Adrenal gland (tissue), 9 donors: ENCODE measurements at regions not wholly inside any gene's neighbourhood (a gene's known extent, or its start where the extent isn't known, plus 50 kb on each side); places are given as distances from the start of the nearest gene placed in this dataset.

Source experiments
- DNase-seq, 7 donors: peaks; one replicate each; pipeline ENCODE4 v3.0.0-alpha.2; 2019 to 2020
- H3K27ac ChIP-seq, 5 donors: fragments of 200-600 bp; sonication (generic) in 4 of 5; 1 replicate in 3 of 5; 2 replicates in 2 of 5; pipeline versions ENCODE4 v1.5.1 to v1.8.0; 2016 to 2020; ENCODE audit warnings: mild to moderate bottlenecking in 1 of 5
- H3K27me3 ChIP-seq: fragments of 200-600 bp; 2 replicates; pipeline ENCODE4 v1.8.0; 2021
- H3K36me3 ChIP-seq, 2 donors: fragments of 200-600 bp; replicated peaks in 1 of 2; 1 replicate in 1 of 2; 2 replicates in 1 of 2; pipeline versions ENCODE4 v1.5.1 to v1.8.0; 2018 to 2022
- H3K4me1 ChIP-seq, 2 donors: fragments of 200-600 bp; replicated peaks in 1 of 2; 1 replicate in 1 of 2; 2 replicates in 1 of 2; pipeline versions ENCODE4 v1.5.1 to v1.8.0; 2018 to 2021
- H3K4me3 ChIP-seq, 4 donors: fragments of 200-600 bp; sonication (generic) in 3 of 4; one replicate each; pipeline ENCODE4 v1.5.1; 2016 to 2018
- H3K9me3 ChIP-seq, 3 donors: fragments of 200-600 bp; sonication (generic) in 1 of 3; replicated peaks in 1 of 3; 1 replicate in 2 of 3; 2 replicates in 1 of 3; pipeline versions ENCODE4 v1.5.1 to v1.8.0; 2016 to 2021
- POLR2A ChIP-seq, 2 donors: fragments of 450-650 bp; IDR thresholded peaks; one replicate each; pipeline ENCODE4 v1.6.1; 2017; ENCODE audit warnings: antibody characterized with exemption in 2 of 2, mild to moderate bottlenecking in 2 of 2, moderate library complexity in 1 of 2
- WGBS, 4 donors: extraction: QIAGEN DNeasy Blood & Tissue Kit in 2 of 4; methylation state at CpG; one replicate each; pipeline versions ENCODE4 v1.1.5 to v1.1.7; 2013 to 2017; 5-methylcytosine and 5-hydroxymethylcytosine counted together
- intact Hi-C, 2 donors: fragments of 100-400 bp; cut with DNase I; formaldehyde crosslinking; loops; one replicate each; pipeline versions ENCODE4 v1.14.1 to v1.15.0; 2022 to 2023
- TF ChIP-seq, protein P1 (sequence below), 6 experiments: fragments of 450-650 bp in 4 of 6; fragments of 200-600 bp in 2 of 6; sonication (generic) in 1 of 6; IDR thresholded peaks; 1 replicate in 5 of 6; 2 replicates in 1 of 6; pipeline versions ENCODE4 v1.5.1 to v1.8.0; 2016 to 2021; ENCODE audit warnings: antibody characterized with exemption in 6 of 6, mild to moderate bottlenecking in 2 of 6, moderate library complexity in 1 of 6
- donor health status: healthy with polysubstance abuse.
- donor health status: Bipolar disorder and iron deficiency.
- donor health status: DM: yes; HTN: yes; CAD: no.
- donor health status: DM: no; HTN: no; CAD: no.
- donor health status: DM: no; HTN: no; CAD: no.

DNA sequence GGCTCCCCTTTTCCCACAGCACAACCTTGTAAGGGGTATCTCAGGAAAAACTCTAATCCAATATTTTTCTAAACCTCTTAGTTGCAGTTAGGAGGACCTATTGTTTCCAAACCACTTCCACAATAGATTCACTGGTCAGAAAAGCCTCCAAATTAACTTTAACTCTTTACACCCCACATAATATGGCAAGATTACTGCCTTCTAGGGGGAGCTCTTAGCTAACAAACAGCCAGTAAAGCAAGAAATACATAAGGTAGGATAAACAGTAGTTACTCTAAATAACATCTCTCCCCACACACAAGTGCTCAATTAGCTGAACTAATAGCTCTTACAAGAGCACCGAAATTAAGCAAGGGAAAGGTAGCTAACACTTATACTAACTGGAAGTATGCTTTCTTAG is 192.1 kb upstream of the KIF2B start:
- Histone ChIP-seq H3K4me3 (no peak overlapping the region), H3K36me3 (no peaks in the 10 kb centered on the region), H3K27me3 (no peaks in the 10 kb centered on the region), H3K27ac (no peak overlapping the region), H3K9me3 (no peaks in the 10 kb centered on the region), H3K4me1 (no peaks in the 10 kb centered on the region)
- intact Hi-C loops, result no loop called here
- no peak for DNase-seq
- no peak for TF ChIP-seq POLR2A (IDR thresholded peaks at IDR 0.05)
- TF ChIP-seq, protein P1, sequence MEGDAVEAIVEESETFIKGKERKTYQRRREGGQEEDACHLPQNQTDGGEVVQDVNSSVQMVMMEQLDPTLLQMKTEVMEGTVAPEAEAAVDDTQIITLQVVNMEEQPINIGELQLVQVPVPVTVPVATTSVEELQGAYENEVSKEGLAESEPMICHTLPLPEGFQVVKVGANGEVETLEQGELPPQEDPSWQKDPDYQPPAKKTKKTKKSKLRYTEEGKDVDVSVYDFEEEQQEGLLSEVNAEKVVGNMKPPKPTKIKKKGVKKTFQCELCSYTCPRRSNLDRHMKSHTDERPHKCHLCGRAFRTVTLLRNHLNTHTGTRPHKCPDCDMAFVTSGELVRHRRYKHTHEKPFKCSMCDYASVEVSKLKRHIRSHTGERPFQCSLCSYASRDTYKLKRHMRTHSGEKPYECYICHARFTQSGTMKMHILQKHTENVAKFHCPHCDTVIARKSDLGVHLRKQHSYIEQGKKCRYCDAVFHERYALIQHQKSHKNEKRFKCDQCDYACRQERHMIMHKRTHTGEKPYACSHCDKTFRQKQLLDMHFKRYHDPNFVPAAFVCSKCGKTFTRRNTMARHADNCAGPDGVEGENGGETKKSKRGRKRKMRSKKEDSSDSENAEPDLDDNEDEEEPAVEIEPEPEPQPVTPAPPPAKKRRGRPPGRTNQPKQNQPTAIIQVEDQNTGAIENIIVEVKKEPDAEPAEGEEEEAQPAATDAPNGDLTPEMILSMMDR (IDR thresholded peaks at IDR 0.05), result no peak
- 54 to 69% (median 56%) methylated on average over 1 of the region's 1 CpG for WGBS, 4 donors

DNA sequence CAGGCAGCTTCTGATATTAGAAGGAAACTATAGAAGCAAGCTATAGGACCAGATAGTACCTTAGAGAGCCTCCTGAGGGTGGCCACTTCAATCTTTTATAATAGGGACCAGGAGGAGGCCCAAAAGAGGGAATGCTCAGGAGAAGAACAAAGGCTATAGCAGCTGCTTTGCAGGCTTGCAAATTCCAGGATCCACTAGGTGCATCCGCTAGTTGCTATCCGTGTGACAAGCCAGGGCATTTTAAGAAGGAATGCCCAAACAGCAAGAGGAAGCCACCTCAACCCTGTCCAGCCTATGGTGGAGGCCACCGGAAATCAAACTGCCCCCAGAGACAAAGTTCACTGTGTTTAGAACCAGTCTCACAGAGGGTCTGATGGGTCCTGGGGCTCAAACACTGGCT is 192.6 kb upstream of the KIF2B start:
- no peak for DNase-seq
- Histone ChIP-seq H3K9me3 (no peaks in the 10 kb centered on the region), H3K36me3 (no peaks in the 10 kb centered on the region), H3K4me3 (no peak overlapping the region), H3K27me3 (no peaks in the 10 kb centered on the region), H3K27ac (no peak overlapping the region), H3K4me1 (no peaks in the 10 kb centered on the region)
- WGBS, 4 donors, result 68 to 85% (median 78%) methylated on average over 3 of the region's 3 CpGs
- intact Hi-C loops, result no loop called here
- no peak for TF ChIP-seq POLR2A (IDR thresholded peaks at IDR 0.05)
- TF ChIP-seq, protein P1 (IDR thresholded peaks at IDR 0.05), result no peak

DNA sequence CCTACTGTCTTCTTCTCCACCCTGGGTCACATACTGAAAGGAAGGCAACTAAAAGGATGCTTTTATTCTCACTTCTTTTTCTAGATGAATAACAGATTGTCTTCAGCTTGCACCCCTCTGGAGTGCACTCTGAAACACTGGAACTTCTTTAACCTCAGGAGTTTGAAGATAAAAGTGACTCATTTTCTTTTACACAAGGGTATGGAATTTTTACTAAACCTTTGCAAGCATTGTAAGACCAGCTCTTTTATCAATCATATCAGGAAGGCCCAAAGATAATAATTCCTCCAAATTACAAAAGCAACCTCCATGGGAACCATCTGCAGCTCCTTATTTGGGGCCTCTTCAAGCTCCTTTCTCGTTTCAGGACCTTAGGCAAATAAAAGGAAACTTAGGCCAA is 193.5 kb upstream of the KIF2B start:
- TF ChIP-seq POLR2A (IDR thresholded peaks at IDR 0.05), result no peak
- TF ChIP-seq, protein P1 (IDR thresholded peaks at IDR 0.05), result no peak
- Histone ChIP-seq H3K4me1 (no peaks in the 10 kb centered on the region), H3K27me3 (no peaks in the 10 kb centered on the region), H3K4me3 (no peak overlapping the region), H3K27ac (no peak overlapping the region), H3K9me3 (no peaks in the 10 kb centered on the region), H3K36me3 (no peaks in the 10 kb centered on the region)
- intact Hi-C loops, result no loop called here
- DNase-seq, result no peak
- WGBS, 4 donors, result 39 to 48% (median 46%) methylated on average over 1 of the region's 1 CpG

DNA sequence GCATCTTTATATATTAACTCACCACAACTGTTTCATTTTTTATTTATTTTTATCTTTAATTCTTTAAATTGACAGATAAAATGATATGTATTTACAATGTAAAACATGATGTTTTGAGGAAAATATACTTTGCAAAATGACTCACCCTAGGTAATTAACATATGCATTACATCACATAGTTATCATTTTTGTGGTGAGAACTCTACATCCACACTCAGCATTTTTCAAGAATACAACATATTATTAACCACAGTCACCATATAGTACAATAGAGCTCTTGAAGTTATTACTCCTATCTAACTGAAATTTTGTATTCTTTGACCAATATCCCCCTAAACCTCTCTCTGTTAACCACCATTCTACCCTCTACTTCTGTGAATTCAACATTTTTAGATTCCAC is 194.7 kb upstream of the KIF2B start:
- TF ChIP-seq POLR2A (IDR thresholded peaks at IDR 0.05), result no peak
- TF ChIP-seq, protein P1 (IDR thresholded peaks at IDR 0.05), result no peak
- H3K36me3 ChIP-seq, result no peaks in the 10 kb centered on the region

More for the DNA sequence above, 194.7 kb upstream of the KIF2B start:
- Histone ChIP-seq H3K4me3 (no peak overlapping the region), H3K4me1 (no peaks in the 10 kb centered on the region), H3K9me3 (no peaks in the 10 kb centered on the region), H3K27ac (no peak overlapping the region), H3K27me3 (no peaks in the 10 kb centered on the region)
- DNase-seq, result no peak
- intact Hi-C loops, result no loop called here
